PFSK-1 (cell line): ENCODE measurements at regions not wholly inside any gene's neighbourhood (a gene's known extent, or its start where the extent isn't known, plus 50 kb on each side); places are given as distances from the start of the nearest gene placed in this dataset.

Source experiments
- FOXP2 ChIP-seq: optimal IDR thresholded peaks from 2 replicates; pipeline ENCODE3; 2011; ENCODE audit warnings: borderline replicate concordance, control low read depth, inconsistent platforms; ENCODE audit not compliant: insufficient read depth; ENCODE audit errors: extremely low read length, extremely low read depth
- POLR2AphosphoS5 ChIP-seq: IDR thresholded peaks from 2 replicates; pipeline ENCODE4 v1.6.1; 2012; ENCODE audit warnings: low read depth, mild to moderate bottlenecking, control low read depth, low read length, moderate library complexity
- REST ChIP-seq, 2 experiments: IDR thresholded peaks; 2 replicates each; pipeline versions ENCODE4 v1.6.1 to v1.8.0; 2011 to 2012; ENCODE audit warnings: low read depth in 2 of 2, low read length in 2 of 2, control low read depth in 1 of 2, inconsistent platforms in 1 of 2, mild to moderate bottlenecking in 1 of 2, moderate library complexity in 1 of 2; ENCODE audit not compliant: insufficient read depth in 1 of 2
- SIN3A ChIP-seq: IDR thresholded peaks from 2 replicates; pipeline ENCODE4 v1.6.1; 2012; ENCODE audit warnings: mild to moderate bottlenecking, low read length, moderate library complexity, borderline replicate concordance; ENCODE audit not compliant: insufficient read depth

- TF ChIP-seq REST (IDR thresholded peaks at IDR 0.05; ENCODE audit: insufficient read depth in 1 of 2, low read depth in 2 of 2, low read length in 2 of 2) (no peak), FOXP2 (no peak), POLR2AphosphoS5 (no peak), SIN3A (no peak)
These were observed 735.1 kb upstream of the SORCS1 start for GRCh38 chr10:107899502-107900062.
